ENCODE measurements at regions not wholly inside any gene's neighbourhood (a gene's known extent, or its start where the extent isn't known, plus 50 kb on each side); places are given as distances from the start of the nearest gene placed in this dataset.
"Not testable (repeated sequence)": the region's sequence is repeated elsewhere in the genome, so short reads cannot be mapped to it uniquely, and the experiment has no call there.

DNA sequence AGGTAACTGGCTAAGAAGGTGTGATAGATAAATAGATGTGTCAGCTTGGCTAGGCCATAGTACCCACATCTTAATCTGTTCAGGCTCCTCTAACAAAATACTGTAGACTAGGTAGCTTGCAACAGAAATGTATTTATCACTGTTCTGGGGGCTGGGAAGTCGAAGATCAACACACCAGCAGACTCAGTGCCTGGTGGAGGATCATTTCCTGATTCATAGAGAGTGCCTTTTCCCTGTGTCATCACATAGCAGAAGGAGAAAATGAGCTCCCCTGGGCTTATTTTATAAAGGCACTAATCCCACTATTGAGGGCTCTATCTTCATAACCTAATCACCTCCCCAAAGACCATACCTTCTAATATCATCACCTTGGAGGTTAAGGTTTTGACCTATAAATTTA is 532.7 kb upstream of the OLFM3 start:
- H3K4me3 ChIP-seq (ENCODE audit: low read length in 2 of 2), result no peak overlapping the region
- no peaks in the 10 kb centered on the region for H3K4me1 ChIP-seq (ENCODE audit: control insufficient read depth in 2 of 2, insufficient read depth in 2 of 2, low read length in 2 of 2)
- H3K9me3 ChIP-seq (ENCODE audit: control insufficient read depth in 2 of 2, insufficient read depth in 1 of 2, low read length in 1 of 2), result no peaks in the 10 kb centered on the region
- H3K27me3 ChIP-seq (ENCODE audit: control insufficient read depth in 2 of 2, insufficient read depth in 1 of 2, low read length in 1 of 2), result no peaks in the 10 kb centered on the region
- 87% methylated on average over 1 of the region's 1 CpG for WGBS
- no peak for DNase-seq (ENCODE audit: low read depth in 6 of 9, low spot score in 9 of 9)
- H3K36me3 ChIP-seq (ENCODE audit: control insufficient read depth in 2 of 2, insufficient read depth in 2 of 2, low read length in 1 of 2), result no peaks in the 10 kb centered on the region
- no peak overlapping the region for H3K27ac ChIP-seq (ENCODE audit: low read depth in 1 of 2, low read length in 1 of 2)

DNA sequence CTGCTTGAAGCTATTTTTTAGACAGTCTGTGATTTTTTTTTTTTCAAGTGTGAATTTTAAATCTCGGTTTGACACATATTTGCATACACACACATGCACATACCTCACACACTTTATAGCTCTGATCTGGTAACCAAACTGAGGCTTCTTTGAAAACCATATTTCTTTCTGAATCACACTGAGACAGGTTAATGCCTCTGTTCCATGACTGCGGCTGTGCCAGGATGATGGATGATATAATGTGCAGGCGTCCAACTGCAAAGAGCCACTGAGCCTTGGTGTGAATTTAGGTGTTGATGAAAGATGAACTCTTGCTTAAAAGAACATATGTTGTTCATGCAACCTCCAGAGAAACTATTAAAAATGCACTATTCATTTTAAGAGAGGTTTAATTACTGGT is 504.0 kb upstream of the OLFM3 start:
- 86% methylated on average over 3 of the region's 3 CpGs for WGBS
- DNase-seq (ENCODE audit: low read depth in 6 of 9, low spot score in 9 of 9), result no peak
- Histone ChIP-seq H3K4me1 (ENCODE audit: control insufficient read depth in 2 of 2, insufficient read depth in 2 of 2, low read length in 2 of 2) (no peaks in the 10 kb centered on the region), H3K4me3 (ENCODE audit: low read length in 2 of 2) (no peak overlapping the region), H3K9me3 (ENCODE audit: control insufficient read depth in 2 of 2, insufficient read depth in 1 of 2, low read length in 1 of 2) (no peaks in the 10 kb centered on the region), H3K27ac (ENCODE audit: low read depth in 1 of 2, low read length in 1 of 2) (no peak overlapping the region), H3K27me3 (ENCODE audit: control insufficient read depth in 2 of 2, insufficient read depth in 1 of 2, low read length in 1 of 2) (no peaks in the 10 kb centered on the region), H3K36me3 (ENCODE audit: control insufficient read depth in 2 of 2, insufficient read depth in 2 of 2, low read length in 1 of 2) (no peaks in the 10 kb centered on the region)

DNA sequence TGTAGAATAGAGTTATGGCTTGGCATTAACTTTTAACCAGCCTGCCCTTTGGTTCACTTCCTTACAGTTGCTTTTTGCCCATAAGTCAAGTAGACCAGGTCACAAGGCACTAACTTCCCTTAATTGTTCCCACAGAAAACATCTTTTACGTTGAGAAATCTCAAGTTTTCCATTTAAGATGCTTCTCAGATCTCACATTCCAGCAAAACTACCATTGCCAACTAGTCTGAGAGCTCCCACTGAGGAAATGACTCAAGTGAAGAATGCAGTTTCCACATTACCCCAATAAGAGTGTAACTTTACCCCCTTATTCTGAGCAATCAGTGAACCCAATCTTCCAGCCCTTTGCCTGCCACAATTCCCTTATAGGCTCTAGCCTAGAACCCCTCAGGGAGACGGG is 502.2 kb upstream of the OLFM3 start:
- Histone ChIP-seq H3K9me3 (ENCODE audit: control insufficient read depth in 2 of 2, insufficient read depth in 1 of 2, low read length in 1 of 2) (no peaks in the 10 kb centered on the region), H3K4me1 (ENCODE audit: control insufficient read depth in 2 of 2, insufficient read depth in 2 of 2, low read length in 2 of 2) (no peaks in the 10 kb centered on the region), H3K4me3 (ENCODE audit: low read length in 2 of 2) (no peak overlapping the region), H3K36me3 (ENCODE audit: control insufficient read depth in 2 of 2, insufficient read depth in 2 of 2, low read length in 1 of 2) (no peaks in the 10 kb centered on the region), H3K27me3 (ENCODE audit: control insufficient read depth in 2 of 2, insufficient read depth in 1 of 2, low read length in 1 of 2) (no peaks in the 10 kb centered on the region), H3K27ac (ENCODE audit: low read depth in 1 of 2, low read length in 1 of 2) (no peak overlapping the region)
- WGBS, result 72% methylated on average over 2 of the region's 2 CpGs
- no peak for DNase-seq (ENCODE audit: low read depth in 6 of 9, low spot score in 9 of 9)

DNA sequence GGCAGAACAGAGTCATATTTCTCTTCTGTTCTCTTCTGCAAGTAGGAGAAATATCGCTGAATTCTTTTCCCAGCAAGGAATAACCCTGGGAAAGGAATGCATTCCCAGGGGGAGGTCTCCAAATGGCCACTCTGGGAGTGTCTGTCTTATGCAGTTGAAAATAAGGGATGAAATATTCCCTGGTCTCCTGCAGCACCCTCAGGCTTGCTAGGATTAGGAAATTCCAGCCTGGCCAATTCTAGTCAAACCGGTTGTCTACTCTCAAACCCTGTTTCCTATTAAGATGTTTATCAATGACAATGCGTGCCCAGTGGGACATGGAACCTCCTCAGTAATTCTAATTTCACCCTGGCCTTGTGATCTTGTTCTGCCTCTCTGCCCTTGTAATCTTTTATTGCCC is 501.1 kb upstream of the OLFM3 start:
- not testable (repeated sequence) for H3K9me3 ChIP-seq (ENCODE audit: control insufficient read depth in 2 of 2, insufficient read depth in 1 of 2, low read length in 1 of 2); H3K36me3 ChIP-seq (ENCODE audit: control insufficient read depth in 2 of 2, insufficient read depth in 2 of 2, low read length in 1 of 2); H3K4me1 ChIP-seq (ENCODE audit: control insufficient read depth in 2 of 2, insufficient read depth in 2 of 2, low read length in 2 of 2); H3K27ac ChIP-seq (ENCODE audit: low read depth in 1 of 2, low read length in 1 of 2); DNase-seq (ENCODE audit: low read depth in 6 of 9, low spot score in 9 of 9); H3K27me3 ChIP-seq (ENCODE audit: control insufficient read depth in 2 of 2, insufficient read depth in 1 of 2, low read length in 1 of 2); H3K4me3 ChIP-seq (ENCODE audit: low read length in 2 of 2)
- WGBS, result 76% methylated on average over 3 of the region's 3 CpGs

DNA sequence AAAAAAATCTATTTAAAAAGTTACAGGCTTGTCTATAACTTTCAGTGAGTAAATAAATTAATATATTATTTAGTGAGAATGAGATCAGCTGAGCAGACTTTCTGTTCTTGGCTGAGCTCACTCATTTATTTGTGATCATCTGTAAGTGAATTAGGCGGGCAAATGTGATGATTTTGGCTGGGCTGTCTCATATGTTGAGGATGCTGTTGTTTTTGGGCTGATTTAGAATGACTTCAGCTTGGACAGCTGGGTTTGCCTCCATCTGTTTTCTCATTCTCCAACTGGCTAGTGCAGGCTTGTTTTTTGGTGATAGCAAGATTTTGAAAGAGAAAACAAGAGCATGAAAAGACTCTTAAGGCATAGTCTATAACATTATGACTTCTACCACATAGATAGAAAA is 475.8 kb upstream of the OLFM3 start:
- Histone ChIP-seq H3K4me3 (ENCODE audit: low read length in 2 of 2) (no peak overlapping the region), H3K9me3 (ENCODE audit: control insufficient read depth in 2 of 2, insufficient read depth in 1 of 2, low read length in 1 of 2) (no peaks in the 10 kb centered on the region), H3K36me3 (ENCODE audit: control insufficient read depth in 2 of 2, insufficient read depth in 2 of 2, low read length in 1 of 2) (no peaks in the 10 kb centered on the region), H3K27ac (ENCODE audit: low read depth in 1 of 2, low read length in 1 of 2) (no peak overlapping the region), H3K27me3 (ENCODE audit: control insufficient read depth in 2 of 2, insufficient read depth in 1 of 2, low read length in 1 of 2) (no peaks in the 10 kb centered on the region), H3K4me1 (ENCODE audit: control insufficient read depth in 2 of 2, insufficient read depth in 2 of 2, low read length in 2 of 2) (no peaks in the 10 kb centered on the region)
- no peak for DNase-seq (ENCODE audit: low read depth in 6 of 9, low spot score in 9 of 9)
- WGBS, result 88% methylated on average over 1 of the region's 1 CpG

DNA sequence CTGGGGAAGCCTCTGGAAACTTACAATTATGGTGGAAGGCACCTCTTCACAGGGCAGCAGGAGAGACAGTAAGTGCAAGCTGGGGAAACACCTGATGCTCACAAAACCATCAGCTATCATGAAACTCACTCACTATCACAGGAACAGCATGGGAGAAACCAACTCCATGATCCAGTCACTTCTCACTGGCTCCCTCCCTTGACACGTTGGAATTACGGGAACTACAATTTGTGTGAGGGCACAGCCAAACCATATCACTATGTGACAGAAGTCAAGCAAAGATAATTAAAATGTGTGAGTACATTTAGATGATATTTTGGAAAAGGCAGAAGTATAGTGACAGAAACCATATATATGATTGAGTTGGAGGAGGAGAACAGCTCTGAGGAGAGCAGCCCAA is 474.0 kb upstream of the OLFM3 start:
- H3K4me3 ChIP-seq (ENCODE audit: low read length in 2 of 2), result no peak overlapping the region
- no peak for DNase-seq (ENCODE audit: low read depth in 6 of 9, low spot score in 9 of 9)
- H3K27me3 ChIP-seq (ENCODE audit: control insufficient read depth in 2 of 2, insufficient read depth in 1 of 2, low read length in 1 of 2), result no peaks in the 10 kb centered on the region
- H3K36me3 ChIP-seq (ENCODE audit: control insufficient read depth in 2 of 2, insufficient read depth in 2 of 2, low read length in 1 of 2), result no peaks in the 10 kb centered on the region
- no peaks in the 10 kb centered on the region for H3K9me3 ChIP-seq (ENCODE audit: control insufficient read depth in 2 of 2, insufficient read depth in 1 of 2, low read length in 1 of 2)
- H3K4me1 ChIP-seq (ENCODE audit: control insufficient read depth in 2 of 2, insufficient read depth in 2 of 2, low read length in 2 of 2), result no peaks in the 10 kb centered on the region
- H3K27ac ChIP-seq (ENCODE audit: low read depth in 1 of 2, low read length in 1 of 2), result no peak overlapping the region
- 74% methylated on average over 2 of the region's 2 CpGs for WGBS

DNA sequence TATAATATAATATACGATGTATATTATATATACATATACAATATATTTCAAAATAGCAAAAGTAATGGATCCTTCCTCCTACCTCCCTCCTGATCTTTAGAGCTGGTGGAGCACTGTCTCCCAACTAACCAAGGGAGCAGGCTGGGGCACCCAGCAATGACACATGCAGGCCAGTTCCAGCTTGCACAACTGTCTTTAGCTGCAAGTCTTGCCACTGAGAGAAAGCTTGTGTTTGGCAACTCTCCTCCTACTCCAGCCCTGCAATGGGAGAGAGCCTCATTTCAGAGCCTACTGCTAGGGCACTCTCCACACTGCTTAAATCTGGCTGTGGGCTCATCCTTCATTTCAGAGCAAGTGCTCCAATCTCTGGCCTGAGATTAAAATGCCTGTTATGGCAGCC is 469.8 kb upstream of the OLFM3 start:
- H3K9me3 ChIP-seq (ENCODE audit: control insufficient read depth in 2 of 2, insufficient read depth in 1 of 2, low read length in 1 of 2), result no peaks in the 10 kb centered on the region
- no peak overlapping the region for H3K27ac ChIP-seq (ENCODE audit: low read depth in 1 of 2, low read length in 1 of 2)
- no peaks in the 10 kb centered on the region for H3K36me3 ChIP-seq (ENCODE audit: control insufficient read depth in 2 of 2, insufficient read depth in 2 of 2, low read length in 1 of 2)
- no peak overlapping the region for H3K4me3 ChIP-seq (ENCODE audit: low read length in 2 of 2)
- 99% methylated on average over 1 of the region's 1 CpG for WGBS
- DNase-seq (ENCODE audit: low read depth in 6 of 9, low spot score in 9 of 9), result no peak
- no peaks in the 10 kb centered on the region for H3K27me3 ChIP-seq (ENCODE audit: control insufficient read depth in 2 of 2, insufficient read depth in 1 of 2, low read length in 1 of 2)
- no peaks in the 10 kb centered on the region for H3K4me1 ChIP-seq (ENCODE audit: control insufficient read depth in 2 of 2, insufficient read depth in 2 of 2, low read length in 2 of 2)

DNA sequence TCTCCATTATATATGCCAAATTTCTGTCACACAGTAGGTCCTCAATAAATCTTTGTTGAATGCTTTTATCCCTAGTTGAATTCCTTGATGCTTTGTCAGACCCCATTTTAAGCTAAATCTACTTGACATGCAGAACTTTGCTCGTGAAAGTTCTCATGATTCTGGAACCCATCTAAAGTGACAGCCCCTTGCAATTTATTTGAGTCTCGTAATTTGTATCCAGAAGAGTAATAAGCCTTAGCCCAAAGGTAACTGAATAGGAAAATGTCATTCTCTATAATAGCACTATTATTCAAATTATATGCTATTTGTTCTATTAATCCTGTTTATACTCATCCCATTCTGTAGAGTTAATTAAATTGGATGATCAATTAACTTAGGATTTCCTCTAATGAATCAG is 466.6 kb upstream of the OLFM3 start:
- Histone ChIP-seq H3K27ac (ENCODE audit: low read depth in 1 of 2, low read length in 1 of 2) (no peak overlapping the region), H3K4me1 (ENCODE audit: control insufficient read depth in 2 of 2, insufficient read depth in 2 of 2, low read length in 2 of 2) (no peaks in the 10 kb centered on the region), H3K4me3 (ENCODE audit: low read length in 2 of 2) (no peak overlapping the region), H3K36me3 (ENCODE audit: control insufficient read depth in 2 of 2, insufficient read depth in 2 of 2, low read length in 1 of 2) (no peaks in the 10 kb centered on the region), H3K9me3 (ENCODE audit: control insufficient read depth in 2 of 2, insufficient read depth in 1 of 2, low read length in 1 of 2) (no peaks in the 10 kb centered on the region), H3K27me3 (ENCODE audit: control insufficient read depth in 2 of 2, insufficient read depth in 1 of 2, low read length in 1 of 2) (no peaks in the 10 kb centered on the region)
- 83% methylated on average over 2 of the region's 2 CpGs for WGBS
- DNase-seq (ENCODE audit: low read depth in 6 of 9, low spot score in 9 of 9), result no peak

DNA sequence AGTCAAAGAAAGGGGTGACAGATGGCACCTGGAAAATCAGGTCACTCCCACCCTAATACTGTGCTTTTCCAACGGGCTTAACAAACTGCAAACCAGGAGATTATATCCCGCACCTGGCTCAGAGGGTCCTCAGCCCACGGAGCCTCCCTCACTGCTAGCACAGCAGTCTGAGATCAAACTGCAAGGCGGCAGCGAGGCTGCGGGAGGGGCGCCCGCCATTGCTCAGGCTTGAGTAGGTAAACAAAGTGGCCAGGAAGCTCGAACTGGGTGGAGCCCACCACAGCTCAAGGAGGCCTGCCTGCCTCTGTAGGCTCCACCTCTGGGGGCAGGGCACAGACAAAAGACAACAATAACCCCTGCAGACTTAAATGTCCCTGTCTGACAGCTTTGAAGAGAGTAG is 445.6 kb upstream of the OLFM3 start:
- H3K27me3 ChIP-seq (ENCODE audit: control insufficient read depth in 2 of 2, insufficient read depth in 1 of 2, low read length in 1 of 2); H3K4me3 ChIP-seq (ENCODE audit: low read length in 2 of 2); H3K9me3 ChIP-seq (ENCODE audit: control insufficient read depth in 2 of 2, insufficient read depth in 1 of 2, low read length in 1 of 2); H3K27ac ChIP-seq (ENCODE audit: low read depth in 1 of 2, low read length in 1 of 2); H3K4me1 ChIP-seq (ENCODE audit: control insufficient read depth in 2 of 2, insufficient read depth in 2 of 2, low read length in 2 of 2); H3K36me3 ChIP-seq (ENCODE audit: control insufficient read depth in 2 of 2, insufficient read depth in 2 of 2, low read length in 1 of 2); DNase-seq (ENCODE audit: low read depth in 6 of 9, low spot score in 9 of 9): not testable (repeated sequence)
- 88% methylated on average over 9 of the region's 9 CpGs for WGBS

DNA sequence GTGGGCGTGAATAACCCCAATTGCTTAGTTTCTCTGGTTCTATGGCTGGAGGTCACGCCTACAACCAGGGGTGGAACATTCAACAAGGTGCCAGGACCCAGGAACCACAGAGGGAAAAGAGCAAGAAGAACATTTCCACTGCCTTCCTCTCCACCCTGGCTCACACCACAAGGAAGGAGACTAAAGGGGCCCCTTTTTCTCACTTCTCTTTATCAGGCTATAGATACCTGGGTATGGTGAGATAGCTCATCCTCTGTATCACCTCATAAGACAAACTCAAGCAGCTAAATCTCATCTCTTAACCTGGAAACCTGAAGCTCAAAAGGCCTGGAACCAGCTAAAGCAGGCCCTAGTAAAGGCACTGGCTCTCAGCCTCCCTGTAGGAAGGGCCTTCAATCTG is 438.8 kb upstream of the OLFM3 start:
- Histone ChIP-seq H3K36me3 (ENCODE audit: control insufficient read depth in 2 of 2, insufficient read depth in 2 of 2, low read length in 1 of 2) (no peaks in the 10 kb centered on the region), H3K27me3 (ENCODE audit: control insufficient read depth in 2 of 2, insufficient read depth in 1 of 2, low read length in 1 of 2) (no peaks in the 10 kb centered on the region), H3K4me3 (ENCODE audit: low read length in 2 of 2) (no peak overlapping the region), H3K4me1 (ENCODE audit: control insufficient read depth in 2 of 2, insufficient read depth in 2 of 2, low read length in 2 of 2) (no peaks in the 10 kb centered on the region), H3K9me3 (ENCODE audit: control insufficient read depth in 2 of 2, insufficient read depth in 1 of 2, low read length in 1 of 2) (no peaks in the 10 kb centered on the region), H3K27ac (ENCODE audit: low read depth in 1 of 2, low read length in 1 of 2) (no peak overlapping the region)
- no peak for DNase-seq (ENCODE audit: low read depth in 6 of 9, low spot score in 9 of 9)
- 90% methylated on average over 2 of the region's 2 CpGs for whole genome bisulfite sequencing

Data from thymus (tissue), 11 donors.